Fibroblast of villous mesenchyme (primary cell): ENCODE measurements at regions not wholly inside any gene's neighbourhood (a gene's known extent, or its start where the extent isn't known, plus 50 kb on each side); places are given as distances from the start of the nearest gene placed in this dataset.

Experiments used
- DNase-seq: peaks from one replicate; pipeline ENCODE4 v3.0.0-alpha.2; 2010; ENCODE audit warnings: low read depth
- H3K4me3 ChIP-seq: 2 replicates; pipeline ENCODE4 v1.5.1; 2011; ENCODE audit warnings: low read depth, mild to moderate bottlenecking, low read length
- TF ChIP-seq, protein P1 (sequence below): IDR thresholded peaks from 2 replicates; pipeline ENCODE4 v1.5.1; 2012; ENCODE audit warnings: low read depth, mild to moderate bottlenecking, low read length; ENCODE audit not compliant: insufficient read depth

DNA sequence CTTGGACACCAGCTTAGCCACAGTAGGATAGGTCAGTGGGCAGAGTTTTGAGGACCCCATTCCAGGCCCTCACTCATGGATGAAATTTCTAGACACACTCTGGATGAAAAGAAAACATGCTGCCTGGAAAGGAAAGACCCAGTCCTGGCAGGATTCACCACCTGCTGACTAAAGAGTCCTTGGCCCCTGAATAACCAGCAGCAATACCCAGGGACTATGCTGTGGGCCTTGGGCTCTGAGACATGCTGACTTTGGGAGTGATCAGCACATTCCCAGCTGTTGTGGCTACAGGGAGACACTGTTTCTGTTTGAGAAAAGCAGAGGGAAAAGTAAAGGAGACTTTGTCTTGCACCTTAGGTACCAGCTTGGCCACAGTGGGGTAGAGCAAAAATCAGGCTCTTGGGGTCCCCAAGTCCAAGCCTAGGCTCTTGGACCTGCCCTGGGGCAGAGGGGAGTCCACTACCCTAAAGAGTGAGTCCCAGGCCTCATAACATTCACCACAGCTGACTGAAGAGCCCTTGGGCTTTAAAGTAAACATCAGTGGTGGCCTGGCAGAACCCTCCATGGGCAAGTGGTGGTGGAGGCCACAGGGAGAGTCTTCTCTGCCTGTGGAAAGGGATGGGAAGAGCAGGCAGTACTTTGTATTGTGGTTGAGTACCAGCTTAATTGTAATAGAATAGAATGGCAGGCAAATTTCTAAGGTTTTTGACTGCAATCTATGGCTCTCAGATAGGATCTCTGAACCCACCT is 516.8 kb downstream of the BCKDHB start:
- H3K4me3 ChIP-seq: no peak overlapping the region
- TF ChIP-seq, protein P1, sequence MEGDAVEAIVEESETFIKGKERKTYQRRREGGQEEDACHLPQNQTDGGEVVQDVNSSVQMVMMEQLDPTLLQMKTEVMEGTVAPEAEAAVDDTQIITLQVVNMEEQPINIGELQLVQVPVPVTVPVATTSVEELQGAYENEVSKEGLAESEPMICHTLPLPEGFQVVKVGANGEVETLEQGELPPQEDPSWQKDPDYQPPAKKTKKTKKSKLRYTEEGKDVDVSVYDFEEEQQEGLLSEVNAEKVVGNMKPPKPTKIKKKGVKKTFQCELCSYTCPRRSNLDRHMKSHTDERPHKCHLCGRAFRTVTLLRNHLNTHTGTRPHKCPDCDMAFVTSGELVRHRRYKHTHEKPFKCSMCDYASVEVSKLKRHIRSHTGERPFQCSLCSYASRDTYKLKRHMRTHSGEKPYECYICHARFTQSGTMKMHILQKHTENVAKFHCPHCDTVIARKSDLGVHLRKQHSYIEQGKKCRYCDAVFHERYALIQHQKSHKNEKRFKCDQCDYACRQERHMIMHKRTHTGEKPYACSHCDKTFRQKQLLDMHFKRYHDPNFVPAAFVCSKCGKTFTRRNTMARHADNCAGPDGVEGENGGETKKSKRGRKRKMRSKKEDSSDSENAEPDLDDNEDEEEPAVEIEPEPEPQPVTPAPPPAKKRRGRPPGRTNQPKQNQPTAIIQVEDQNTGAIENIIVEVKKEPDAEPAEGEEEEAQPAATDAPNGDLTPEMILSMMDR: no peak
- DNase-seq: no peak

DNA sequence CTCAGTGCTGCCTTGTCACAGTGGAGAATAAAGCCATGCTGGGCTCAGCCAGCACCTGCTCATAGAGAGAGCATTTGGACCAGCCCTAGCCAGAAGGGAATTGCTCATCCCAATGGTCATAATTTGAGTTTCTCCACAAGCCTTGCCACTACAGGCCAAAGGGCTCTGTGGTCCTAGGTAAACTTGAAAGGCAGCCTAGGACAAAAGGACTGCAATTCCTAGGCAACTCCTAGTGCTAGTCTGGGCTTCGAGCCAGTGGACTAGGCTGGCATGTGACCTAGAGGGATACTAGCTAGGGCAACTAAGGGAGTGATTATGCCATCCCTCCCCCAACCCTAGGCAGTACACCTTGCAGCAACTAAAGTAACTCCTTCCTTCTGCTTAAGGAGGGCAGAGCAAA is 516.2 kb downstream of the BCKDHB start:
- TF ChIP-seq, protein P1: no peak
- H3K4me3 ChIP-seq: no peak overlapping the region
- no peak for DNase-seq

DNA sequence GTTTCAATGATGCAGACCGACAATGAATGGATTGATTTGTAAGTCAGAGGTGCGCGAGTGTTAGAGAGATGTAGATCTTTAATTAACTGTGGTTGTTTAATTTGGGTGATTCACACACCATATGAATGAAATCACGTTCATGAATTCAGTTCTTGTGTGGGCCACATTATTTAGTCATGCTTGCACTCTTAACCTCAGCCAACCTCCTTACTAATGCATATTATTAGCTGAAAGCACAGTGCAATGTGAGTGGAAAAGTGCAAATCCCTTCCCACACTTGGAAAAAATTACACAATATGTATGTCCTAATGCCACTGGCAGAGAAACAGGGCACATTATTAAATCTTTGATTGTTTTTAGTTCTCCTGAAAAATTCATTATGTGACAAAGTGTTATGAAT is 512.5 kb downstream of the BCKDHB start:
- DNase-seq: no peak
- H3K4me3 ChIP-seq: no peak overlapping the region
- TF ChIP-seq, protein P1: no peak

DNA sequence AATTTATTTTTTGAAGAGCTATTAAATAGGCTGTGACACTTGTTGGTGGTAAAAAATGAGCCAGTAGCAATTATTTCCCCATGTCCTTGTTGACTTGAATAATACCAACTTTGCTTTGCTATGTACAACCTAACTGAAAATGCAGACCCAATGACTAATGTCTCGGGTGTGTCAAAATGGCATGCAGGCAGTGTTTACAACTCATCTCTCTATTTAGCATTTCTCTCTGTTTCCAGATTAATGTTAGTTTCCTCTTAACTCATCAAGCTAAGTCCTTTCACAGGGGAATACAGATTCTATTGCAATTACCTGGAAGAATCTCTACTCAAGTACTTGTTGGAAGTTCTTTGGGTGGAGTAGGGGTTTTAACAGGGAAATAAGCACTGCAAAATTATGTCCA is 504.4 kb downstream of the BCKDHB start:
- DNase-seq: peak; percentile 47
- TF ChIP-seq, protein P1: no peak
- H3K4me3 ChIP-seq: no peak overlapping the region

DNA sequence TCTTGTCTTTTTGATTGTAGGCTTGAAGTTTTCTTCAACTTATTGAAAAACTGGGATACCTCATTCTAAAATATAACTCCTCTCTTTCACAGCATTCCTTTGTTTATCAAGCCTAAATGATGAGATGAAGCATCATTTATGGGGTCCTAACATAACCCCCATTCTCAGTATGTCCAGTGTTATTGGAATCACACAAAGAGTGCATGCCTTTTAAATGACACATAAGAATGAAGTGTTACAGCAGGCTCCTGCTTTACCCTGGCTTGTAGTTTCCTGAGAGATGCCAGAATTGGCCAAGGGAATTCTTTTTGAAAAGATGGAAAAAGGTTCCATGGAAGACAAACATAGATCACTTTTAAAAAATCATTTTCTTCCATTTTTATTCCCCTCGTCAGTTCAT is 502.4 kb downstream of the BCKDHB start:
- no peak for DNase-seq
- TF ChIP-seq, protein P1: no peak
- H3K4me3 ChIP-seq: no peak overlapping the region

DNA sequence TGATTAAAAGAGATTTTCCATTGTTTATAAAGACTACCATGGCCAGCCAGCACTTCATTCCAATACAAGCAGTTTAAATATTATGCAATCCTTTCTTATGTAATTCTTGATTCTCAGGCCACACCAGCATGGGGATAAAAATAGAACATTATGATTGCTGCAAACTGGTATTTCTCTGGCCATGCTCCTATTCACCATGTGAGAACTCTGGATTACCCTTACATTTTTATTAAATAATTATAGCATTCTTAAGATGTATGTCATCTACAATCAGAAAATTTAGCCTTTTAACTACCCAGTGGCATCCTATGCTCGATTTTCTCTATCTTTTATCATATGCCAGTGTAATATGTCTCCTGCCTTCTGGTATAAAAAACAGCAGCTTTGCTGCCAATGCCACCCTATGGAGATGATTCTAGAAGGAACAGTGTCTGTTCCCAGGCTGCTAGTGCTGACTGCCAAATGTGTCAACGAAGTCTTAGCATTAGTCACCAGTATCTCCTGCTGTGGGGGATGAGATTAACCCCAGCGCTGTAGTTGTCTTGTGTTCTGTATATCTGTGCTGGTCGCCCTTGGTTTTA is 501.4 kb downstream of the BCKDHB start:
- peak; percentile 81 for DNase-seq
- TF ChIP-seq, protein P1: no peak
- no peak overlapping the region for H3K4me3 ChIP-seq
